VCaP (cell line): ENCODE measurements at regions not wholly inside any gene's neighbourhood (a gene's known extent, or its start where the extent isn't known, plus 50 kb on each side); places are given as distances from the start of the nearest gene placed in this dataset.
A peak's percentile ranks its signal among the peaks of the same experiment; 100 is the strongest.

Source experiments
- H3K27ac ChIP-seq: fragments of 450-650 bp; 2 replicates; pipeline ENCODE4 v1.5.1; 2017
- CTCF ChIP-seq: fragments of 450-650 bp; conservative IDR thresholded peaks from 2 replicates; pipeline ENCODE4 v1.5.1; 2017; ENCODE audit warnings: mild to moderate bottlenecking, moderate library complexity

- TF ChIP-seq CTCF, result no peak
- H3K27ac ChIP-seq, result no peak overlapping the region
These were observed 64.0 kb upstream of the CERS6 start for GRCh38 chr2:168392024-168392423.

- no peak overlapping the region for H3K27ac ChIP-seq
- TF ChIP-seq CTCF, result no peak
These were observed 63.3 kb upstream of the CERS6 start for GRCh38 chr2:168392797-168393196.

GRCh38 chr2:168394262-168394661, 61.8 kb upstream of the CERS6 start:
- no peak for TF ChIP-seq CTCF
- no peak overlapping the region for H3K27ac ChIP-seq

- TF ChIP-seq CTCF, result no peak
- no peak overlapping the region for H3K27ac ChIP-seq
These were observed 59.9 kb upstream of the CERS6 start for GRCh38 chr2:168396131-168396530.

GRCh38 chr2:168397629-168398028, 58.4 kb upstream of the CERS6 start:
- H3K27ac ChIP-seq, result no peak overlapping the region
- no peak for TF ChIP-seq CTCF

- no peak for TF ChIP-seq CTCF
These were observed 55.0 kb upstream of the CERS6 start for GRCh38 chr2:168401048-168401556.

GRCh38 chr2:168401771-168402170, 54.3 kb upstream of the CERS6 start:
- no peak for TF ChIP-seq CTCF

More at GRCh38 chr2:168401048-168401556, 55.0 kb upstream of the CERS6 start:
- H3K27ac ChIP-seq, result 0 out of 2 replicates have a peak overlapping the region, but pooled peaks have one; percentile 32

GRCh38 chr2:168402531-168402930, 53.5 kb upstream of the CERS6 start:
- no peak for TF ChIP-seq CTCF
- H3K27ac ChIP-seq, result peak overlapping the region; percentile 32

More at GRCh38 chr2:168401771-168402170, 54.3 kb upstream of the CERS6 start:
- H3K27ac ChIP-seq, result peak overlapping the region; percentile 32
